ENCODE measurements at regions not wholly inside any gene's neighbourhood (a gene's known extent, or its start where the extent isn't known, plus 50 kb on each side); places are given as distances from the start of the nearest gene placed in this dataset.

- ChIA-PET RAD21 (ENCODE audit: low non-redundant PET in 1 of 2, low total read pairs in 2 of 2, uncharacterized antibody in 2 of 2, unreplicated experiment in 2 of 2) (no interaction called here), POLR2A (no interaction called here), CTCF (no interaction called here)
- no peak for TF ChIP-seq ELF1 (IDR thresholded peaks at IDR 0.05; ENCODE audit: borderline replicate concordance, low read depth)
- Histone ChIP-seq H3K9ac (ENCODE audit: low read length) (no peak overlapping the region), H3K4me3 (replicated peaks in 1 of 2; ENCODE audit: low read depth in 1 of 2, low read length in 2 of 2) (no peak overlapping the region), H3K79me2 (ENCODE audit: insufficient read depth, low read length) (no peaks in the 10 kb centered on the region), H2AFZ (ENCODE audit: low read depth, low read length, poor library complexity, severe bottlenecking) (no peak overlapping the region), H3K27me3 (ENCODE audit: insufficient read depth, low read length) (no peaks in the 10 kb centered on the region), H3K9me2 (ENCODE audit: insufficient read depth) (no peaks in the 10 kb centered on the region), H3K9me3 (ENCODE audit: control insufficient read depth in 1 of 2, insufficient read depth in 1 of 2, low read depth in 1 of 2, low read length in 2 of 2) (no peaks in the 10 kb centered on the region), H4K20me1 (ENCODE audit: insufficient read depth) (no peaks in the 10 kb centered on the region), H3K36me3 (ENCODE audit: control insufficient read depth in 1 of 2, insufficient read depth in 2 of 2, low read length in 2 of 2) (no peaks in the 10 kb centered on the region), H3K4me2 (ENCODE audit: low read length) (no peak overlapping the region), H3K4me1 (ENCODE audit: control insufficient read depth in 1 of 2, insufficient read depth in 2 of 2, low read length in 2 of 2) (no peaks in the 10 kb centered on the region), H3K27ac (ENCODE audit: low read depth, low read length) (no peak overlapping the region)
- intact Hi-C loops (cut with micrococcal nuclease): loop anchor here (10.0 kb wide), 1 partner anchor 59 kb away; no protein-coding TSS in a partner anchor
- no peak for ATAC-seq
- BruUV-seq (replicated peaks): no TSS peak
- no peak for DNase-seq (ENCODE audit: low read depth, low spot score)
These were observed 246.7 kb downstream of the IRF8 start for GRCh38 chr16:86145669-86146068.

GRCh38 chr16:86150641-86151238, 251.8 kb downstream of the IRF8 start:
- ChIA-PET RAD21 (ENCODE audit: low non-redundant PET in 1 of 2, low total read pairs in 2 of 2, uncharacterized antibody in 2 of 2, unreplicated experiment in 2 of 2) (no interaction called here), CTCF (no interaction called here)

More at GRCh38 chr16:86150641-86151238, 251.8 kb downstream of the IRF8 start:
- POLR2A ChIA-PET: no interaction called here
- Histone ChIP-seq H3K36me3 (ENCODE audit: control insufficient read depth in 1 of 2, insufficient read depth in 2 of 2, low read length in 2 of 2) (no peaks in the 10 kb centered on the region), H2AFZ (ENCODE audit: low read depth, low read length, poor library complexity, severe bottlenecking) (no peak overlapping the region), H4K20me1 (ENCODE audit: insufficient read depth) (no peaks in the 10 kb centered on the region), H3K27ac (ENCODE audit: low read depth, low read length) (no peak overlapping the region), H3K9me2 (ENCODE audit: insufficient read depth) (no peaks in the 10 kb centered on the region), H3K4me3 (replicated peaks in 1 of 2; ENCODE audit: low read depth in 1 of 2, low read length in 2 of 2) (no peak overlapping the region), H3K4me2 (ENCODE audit: low read length) (no peak overlapping the region), H3K9ac (ENCODE audit: low read length) (no peak overlapping the region), H3K27me3 (ENCODE audit: insufficient read depth, low read length) (peaks cover 5% of the 10 kb centered on the region; the same call in 1 of the 2 replicates), H3K79me2 (ENCODE audit: insufficient read depth, low read length) (no peaks in the 10 kb centered on the region), H3K9me3 (ENCODE audit: control insufficient read depth in 1 of 2, insufficient read depth in 1 of 2, low read depth in 1 of 2, low read length in 2 of 2) (no peaks in the 10 kb centered on the region), H3K4me1 (ENCODE audit: control insufficient read depth in 1 of 2, insufficient read depth in 2 of 2, low read length in 2 of 2) (no peaks in the 10 kb centered on the region)
- no TSS peak for BruUV-seq (replicated peaks)
- no peak for DNase-seq (ENCODE audit: low read depth, low spot score)
- ATAC-seq: no peak
- no peak for TF ChIP-seq ZFX (IDR thresholded peaks at IDR 0.05)
- no peak for TF ChIP-seq REST (IDR thresholded peaks at IDR 0.05; ENCODE audit: low read depth)
- no peak for TF ChIP-seq SRF (IDR thresholded peaks at IDR 0.05; ENCODE audit: low read depth)
- no peak for TF ChIP-seq POLR2AphosphoS5 (IDR thresholded peaks at IDR 0.05; ENCODE audit: low read depth, low read length)
- no peak for TF ChIP-seq EGR1 (IDR thresholded peaks at IDR 0.05; ENCODE audit: low read depth)
- TF ChIP-seq CBX3 (IDR thresholded peaks at IDR 0.05; ENCODE audit: low read depth): no peak
- TF ChIP-seq, protein P1, sequence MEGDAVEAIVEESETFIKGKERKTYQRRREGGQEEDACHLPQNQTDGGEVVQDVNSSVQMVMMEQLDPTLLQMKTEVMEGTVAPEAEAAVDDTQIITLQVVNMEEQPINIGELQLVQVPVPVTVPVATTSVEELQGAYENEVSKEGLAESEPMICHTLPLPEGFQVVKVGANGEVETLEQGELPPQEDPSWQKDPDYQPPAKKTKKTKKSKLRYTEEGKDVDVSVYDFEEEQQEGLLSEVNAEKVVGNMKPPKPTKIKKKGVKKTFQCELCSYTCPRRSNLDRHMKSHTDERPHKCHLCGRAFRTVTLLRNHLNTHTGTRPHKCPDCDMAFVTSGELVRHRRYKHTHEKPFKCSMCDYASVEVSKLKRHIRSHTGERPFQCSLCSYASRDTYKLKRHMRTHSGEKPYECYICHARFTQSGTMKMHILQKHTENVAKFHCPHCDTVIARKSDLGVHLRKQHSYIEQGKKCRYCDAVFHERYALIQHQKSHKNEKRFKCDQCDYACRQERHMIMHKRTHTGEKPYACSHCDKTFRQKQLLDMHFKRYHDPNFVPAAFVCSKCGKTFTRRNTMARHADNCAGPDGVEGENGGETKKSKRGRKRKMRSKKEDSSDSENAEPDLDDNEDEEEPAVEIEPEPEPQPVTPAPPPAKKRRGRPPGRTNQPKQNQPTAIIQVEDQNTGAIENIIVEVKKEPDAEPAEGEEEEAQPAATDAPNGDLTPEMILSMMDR (IDR thresholded peaks at IDR 0.05 in 2 of 3, conservative IDR thresholded peaks at IDR 0.05 in 1 of 3; ENCODE audit: borderline replicate concordance in 1 of 3, insufficient read depth in 1 of 3, low read depth in 2 of 3, low read length in 2 of 3): no peak
- intact Hi-C loops (cut with micrococcal nuclease): no loop called here
